ENCODE measurements at regions not wholly inside any gene's neighbourhood (a gene's known extent, or its start where the extent isn't known, plus 50 kb on each side); places are given as distances from the start of the nearest gene placed in this dataset.

GRCh38 chr2:184463866-184464248, 134.5 kb upstream of the ZNF804A start:
- TF ChIP-seq POLR2A (IDR thresholded peaks at IDR 0.05; ENCODE audit: low read depth, low read length) (no peak), POLR2AphosphoS5 (IDR thresholded peaks at IDR 0.05; ENCODE audit: low read depth, low read length) (no peak), TAF1 (IDR thresholded peaks at IDR 0.05; ENCODE audit: borderline replicate concordance, low read depth, low read length) (no peak)
